ENCODE measurements at regions not wholly inside any gene's neighbourhood (a gene's known extent, or its start where the extent isn't known, plus 50 kb on each side); places are given as distances from the start of the nearest gene placed in this dataset.

DNA sequence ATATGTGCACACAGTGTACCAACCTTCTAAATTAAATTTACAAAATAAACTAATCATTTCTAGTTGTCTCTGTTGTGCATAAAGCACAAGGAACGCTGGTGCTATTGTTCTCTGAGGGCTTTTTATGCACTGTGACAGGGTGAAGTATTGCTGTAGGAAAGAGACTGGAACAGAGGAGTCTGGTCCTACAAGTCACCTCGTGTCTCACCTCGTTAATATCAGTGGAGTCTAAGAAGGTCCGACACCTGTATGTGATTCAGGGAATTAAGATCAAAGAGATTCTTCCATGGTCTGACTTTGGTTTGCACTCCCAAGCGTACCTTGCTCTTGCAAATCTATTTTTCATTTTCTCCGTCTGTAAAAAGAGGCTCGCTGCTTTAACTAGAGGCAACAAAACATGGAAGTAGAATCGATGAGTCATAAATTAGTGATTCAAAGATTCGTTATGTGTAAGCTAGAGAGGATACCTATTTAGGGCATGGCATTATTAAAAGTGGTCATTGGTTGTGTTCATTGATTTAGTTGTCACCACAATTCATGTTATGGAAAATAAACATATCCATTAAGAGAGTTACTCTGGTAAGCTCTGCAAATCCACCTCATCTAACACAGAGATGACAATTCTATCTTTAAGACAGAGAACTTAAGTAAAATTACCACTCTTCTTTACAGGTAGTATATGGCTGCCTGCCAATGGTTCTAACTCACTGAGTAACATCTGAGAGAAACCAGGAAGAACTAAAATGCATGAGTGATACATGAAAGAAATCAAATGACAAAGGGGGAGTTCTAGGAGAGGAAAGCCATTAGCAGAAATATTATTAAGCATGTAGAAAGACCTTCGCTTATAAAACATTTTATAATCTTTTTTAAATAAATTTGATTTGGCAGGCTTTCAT lies 219.4 kb upstream of the GBE1 start (continued):
- TF ChIP-seq, protein P1, sequence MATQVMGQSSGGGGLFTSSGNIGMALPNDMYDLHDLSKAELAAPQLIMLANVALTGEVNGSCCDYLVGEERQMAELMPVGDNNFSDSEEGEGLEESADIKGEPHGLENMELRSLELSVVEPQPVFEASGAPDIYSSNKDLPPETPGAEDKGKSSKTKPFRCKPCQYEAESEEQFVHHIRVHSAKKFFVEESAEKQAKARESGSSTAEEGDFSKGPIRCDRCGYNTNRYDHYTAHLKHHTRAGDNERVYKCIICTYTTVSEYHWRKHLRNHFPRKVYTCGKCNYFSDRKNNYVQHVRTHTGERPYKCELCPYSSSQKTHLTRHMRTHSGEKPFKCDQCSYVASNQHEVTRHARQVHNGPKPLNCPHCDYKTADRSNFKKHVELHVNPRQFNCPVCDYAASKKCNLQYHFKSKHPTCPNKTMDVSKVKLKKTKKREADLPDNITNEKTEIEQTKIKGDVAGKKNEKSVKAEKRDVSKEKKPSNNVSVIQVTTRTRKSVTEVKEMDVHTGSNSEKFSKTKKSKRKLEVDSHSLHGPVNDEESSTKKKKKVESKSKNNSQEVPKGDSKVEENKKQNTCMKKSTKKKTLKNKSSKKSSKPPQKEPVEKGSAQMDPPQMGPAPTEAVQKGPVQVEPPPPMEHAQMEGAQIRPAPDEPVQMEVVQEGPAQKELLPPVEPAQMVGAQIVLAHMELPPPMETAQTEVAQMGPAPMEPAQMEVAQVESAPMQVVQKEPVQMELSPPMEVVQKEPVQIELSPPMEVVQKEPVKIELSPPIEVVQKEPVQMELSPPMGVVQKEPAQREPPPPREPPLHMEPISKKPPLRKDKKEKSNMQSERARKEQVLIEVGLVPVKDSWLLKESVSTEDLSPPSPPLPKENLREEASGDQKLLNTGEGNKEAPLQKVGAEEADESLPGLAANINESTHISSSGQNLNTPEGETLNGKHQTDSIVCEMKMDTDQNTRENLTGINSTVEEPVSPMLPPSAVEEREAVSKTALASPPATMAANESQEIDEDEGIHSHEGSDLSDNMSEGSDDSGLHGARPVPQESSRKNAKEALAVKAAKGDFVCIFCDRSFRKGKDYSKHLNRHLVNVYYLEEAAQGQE (IDR thresholded peaks at IDR 0.05; ENCODE audit: unreplicated experiment) = no peak
- TF ChIP-seq CREB1 (CRISPR knock-in tag; IDR thresholded peaks at IDR 0.05; ENCODE audit: low read depth) (no peak), ZNF331 (CRISPR knock-in tag; IDR thresholded peaks at IDR 0.05; ENCODE audit: low read depth) (no peak), EZH2 (IDR thresholded peaks at IDR 0.05; ENCODE audit: low read depth, unreplicated experiment) (no peak), ZNF114 (CRISPR knock-in tag; IDR thresholded peaks at IDR 0.05) (no peak), POLR2AphosphoS5 (IDR thresholded peaks at IDR 0.05; ENCODE audit: low read depth) (no peak), STAT1 (IDR thresholded peaks at IDR 0.05; ENCODE audit: unreplicated experiment) (no peak)
- TF ChIP-seq, protein P2, sequence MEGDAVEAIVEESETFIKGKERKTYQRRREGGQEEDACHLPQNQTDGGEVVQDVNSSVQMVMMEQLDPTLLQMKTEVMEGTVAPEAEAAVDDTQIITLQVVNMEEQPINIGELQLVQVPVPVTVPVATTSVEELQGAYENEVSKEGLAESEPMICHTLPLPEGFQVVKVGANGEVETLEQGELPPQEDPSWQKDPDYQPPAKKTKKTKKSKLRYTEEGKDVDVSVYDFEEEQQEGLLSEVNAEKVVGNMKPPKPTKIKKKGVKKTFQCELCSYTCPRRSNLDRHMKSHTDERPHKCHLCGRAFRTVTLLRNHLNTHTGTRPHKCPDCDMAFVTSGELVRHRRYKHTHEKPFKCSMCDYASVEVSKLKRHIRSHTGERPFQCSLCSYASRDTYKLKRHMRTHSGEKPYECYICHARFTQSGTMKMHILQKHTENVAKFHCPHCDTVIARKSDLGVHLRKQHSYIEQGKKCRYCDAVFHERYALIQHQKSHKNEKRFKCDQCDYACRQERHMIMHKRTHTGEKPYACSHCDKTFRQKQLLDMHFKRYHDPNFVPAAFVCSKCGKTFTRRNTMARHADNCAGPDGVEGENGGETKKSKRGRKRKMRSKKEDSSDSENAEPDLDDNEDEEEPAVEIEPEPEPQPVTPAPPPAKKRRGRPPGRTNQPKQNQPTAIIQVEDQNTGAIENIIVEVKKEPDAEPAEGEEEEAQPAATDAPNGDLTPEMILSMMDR (conservative IDR thresholded peaks at IDR 0.05; ENCODE audit: low read depth in 2 of 2) = no peak

DNA sequence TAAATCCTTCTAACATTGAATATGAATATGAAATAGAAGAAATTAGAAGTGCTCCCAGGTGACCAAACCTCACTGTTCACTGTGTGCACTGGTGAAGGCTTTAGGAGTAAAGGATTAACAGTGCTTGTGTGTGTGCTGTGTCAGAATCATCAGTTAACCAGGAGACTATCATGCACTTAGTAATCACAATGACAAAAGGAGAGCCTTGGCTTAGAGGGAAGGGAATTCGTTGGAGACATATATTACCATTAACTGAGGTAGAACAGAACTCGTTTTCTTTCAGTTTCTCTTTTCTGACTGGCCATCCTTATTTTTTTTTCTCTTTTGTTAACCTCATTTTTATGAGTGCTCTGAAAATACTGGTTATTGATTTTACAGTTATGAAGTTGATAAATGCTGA lies 213.3 kb upstream of the GBE1 start:
- no peaks in the 10 kb centered on the region for H3K27me3 Mint-ChIP-seq (ENCODE audit: insufficient read depth, low read depth, poor library complexity)
- H2AFZ ChIP-seq = no peak overlapping the region
- no peaks in the 10 kb centered on the region for H3K9me2 ChIP-seq (ENCODE audit: insufficient read depth)
- no peaks in the 10 kb centered on the region for H3K79me2 ChIP-seq (replicated peaks; ENCODE audit: insufficient read depth)
- DNase-seq (ENCODE audit: low spot score) (peak; percentile 32), ATAC-seq (peak; percentile 73)
- TF ChIP-seq, protein P1 (IDR thresholded peaks at IDR 0.05; ENCODE audit: unreplicated experiment) = no peak
- TF ChIP-seq, protein P2 (conservative IDR thresholded peaks at IDR 0.05; ENCODE audit: low read depth in 2 of 2) = no peak
- no peak for TF ChIP-seq ZNF331 (CRISPR knock-in tag; IDR thresholded peaks at IDR 0.05; ENCODE audit: low read depth)
- H3K4me1 Mint-ChIP-seq = peaks cover 13% of the 10 kb centered on the region; the same call in 2 of the 3 replicates
- H3K4me3 ChIP-seq = no peak overlapping the region
- H3K4me1 ChIP-seq (ENCODE audit: insufficient read depth) = peaks cover 5% of the 10 kb centered on the region; the same call in 1 of the 2 replicates
- H3K27ac ChIP-seq (ENCODE audit: low read depth) = no peak overlapping the region
- no peaks in the 10 kb centered on the region for H4K20me1 ChIP-seq (replicated peaks; ENCODE audit: insufficient read depth)
- no peak overlapping the region for H3K27ac Mint-ChIP-seq
- peaks cover 20% of the 10 kb centered on the region; the same call in 2 of the 3 replicates for H3K36me3 Mint-ChIP-seq (ENCODE audit: low read depth)
- H3K9me3 Mint-ChIP-seq = peaks cover 12% of the 10 kb centered on the region; the same call in 2 of the 3 replicates
- no peaks in the 10 kb centered on the region for H3K27me3 ChIP-seq (ENCODE audit: insufficient read depth)
- no peak overlapping the region for H3K4me3 Mint-ChIP-seq
- H3K36me3 ChIP-seq (ENCODE audit: insufficient read depth) = no peaks in the 10 kb centered on the region
- H3K4me2 ChIP-seq = no peak overlapping the region
- no peaks in the 10 kb centered on the region for H3F3A ChIP-seq (replicated peaks; ENCODE audit: low read depth)
